ENCODE measurements at regions not wholly inside any gene's neighbourhood (a gene's known extent, or its start where the extent isn't known, plus 50 kb on each side); places are given as distances from the start of the nearest gene placed in this dataset.

DNA sequence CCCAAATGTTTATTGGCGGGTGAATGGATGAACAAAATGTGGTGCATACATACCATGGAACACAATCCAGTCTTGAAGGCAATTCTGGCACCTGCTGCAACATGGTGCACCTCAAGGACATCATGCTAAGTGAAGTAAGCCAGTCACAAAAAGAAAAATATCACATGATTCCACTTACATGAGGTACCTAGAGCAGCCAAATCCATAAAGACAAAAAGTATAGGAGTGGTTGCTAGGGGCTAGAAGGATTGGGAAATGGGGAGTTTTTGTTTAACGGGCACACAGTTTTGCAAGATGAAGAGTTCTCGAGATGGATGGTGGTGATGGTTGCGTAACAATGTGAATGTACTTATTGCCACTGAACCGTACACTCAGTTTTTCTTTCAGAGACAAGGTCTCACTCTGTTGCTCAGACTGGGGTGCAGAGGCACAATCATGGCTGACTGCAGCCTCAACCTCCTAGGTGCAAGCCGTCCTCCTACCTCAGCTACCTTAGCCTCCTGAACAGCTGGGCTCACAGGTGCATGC is 90.9 kb upstream of the CERS6 start:
- no peaks in the 10 kb centered on the region for H3K23me2 ChIP-seq (ENCODE audit: low read depth, low read length)
- H3K23ac ChIP-seq (ENCODE audit: insufficient read length), result no peak overlapping the region
- POLR2A ChIA-PET (ENCODE audit: partially characterized antibody), result no interaction called here
- TF ChIP-seq, protein P1, sequence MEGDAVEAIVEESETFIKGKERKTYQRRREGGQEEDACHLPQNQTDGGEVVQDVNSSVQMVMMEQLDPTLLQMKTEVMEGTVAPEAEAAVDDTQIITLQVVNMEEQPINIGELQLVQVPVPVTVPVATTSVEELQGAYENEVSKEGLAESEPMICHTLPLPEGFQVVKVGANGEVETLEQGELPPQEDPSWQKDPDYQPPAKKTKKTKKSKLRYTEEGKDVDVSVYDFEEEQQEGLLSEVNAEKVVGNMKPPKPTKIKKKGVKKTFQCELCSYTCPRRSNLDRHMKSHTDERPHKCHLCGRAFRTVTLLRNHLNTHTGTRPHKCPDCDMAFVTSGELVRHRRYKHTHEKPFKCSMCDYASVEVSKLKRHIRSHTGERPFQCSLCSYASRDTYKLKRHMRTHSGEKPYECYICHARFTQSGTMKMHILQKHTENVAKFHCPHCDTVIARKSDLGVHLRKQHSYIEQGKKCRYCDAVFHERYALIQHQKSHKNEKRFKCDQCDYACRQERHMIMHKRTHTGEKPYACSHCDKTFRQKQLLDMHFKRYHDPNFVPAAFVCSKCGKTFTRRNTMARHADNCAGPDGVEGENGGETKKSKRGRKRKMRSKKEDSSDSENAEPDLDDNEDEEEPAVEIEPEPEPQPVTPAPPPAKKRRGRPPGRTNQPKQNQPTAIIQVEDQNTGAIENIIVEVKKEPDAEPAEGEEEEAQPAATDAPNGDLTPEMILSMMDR (IDR thresholded peaks at IDR 0.05; ENCODE audit: control extremely low read depth in 1 of 3, insufficient read depth in 1 of 3, low read depth in 1 of 3, low read length in 3 of 3), result no peak
- TF ChIP-seq TEAD4 (IDR thresholded peaks at IDR 0.05; ENCODE audit: low read depth, low read length) (no peak), TAF7 (optimal IDR thresholded peaks at IDR 0.05; ENCODE audit: borderline replicate concordance, low read depth, low read length) (no peak), KDM4A (IDR thresholded peaks at IDR 0.05; ENCODE audit: low read depth, low read length, severe bottlenecking) (no peak), EGR1 (IDR thresholded peaks at IDR 0.05; ENCODE audit: borderline replicate concordance, low read depth, low read length) (no peak), CHD1 (IDR thresholded peaks at IDR 0.05; ENCODE audit: low read depth, low read length) (no peak), BRCA1 (IDR thresholded peaks at IDR 0.05; ENCODE audit: low read depth, low read length) (no peak), HDAC6 (IDR thresholded peaks at IDR 0.05; ENCODE audit: low read depth, low read length) (no peak)
- TF ChIP-seq, protein P2, sequence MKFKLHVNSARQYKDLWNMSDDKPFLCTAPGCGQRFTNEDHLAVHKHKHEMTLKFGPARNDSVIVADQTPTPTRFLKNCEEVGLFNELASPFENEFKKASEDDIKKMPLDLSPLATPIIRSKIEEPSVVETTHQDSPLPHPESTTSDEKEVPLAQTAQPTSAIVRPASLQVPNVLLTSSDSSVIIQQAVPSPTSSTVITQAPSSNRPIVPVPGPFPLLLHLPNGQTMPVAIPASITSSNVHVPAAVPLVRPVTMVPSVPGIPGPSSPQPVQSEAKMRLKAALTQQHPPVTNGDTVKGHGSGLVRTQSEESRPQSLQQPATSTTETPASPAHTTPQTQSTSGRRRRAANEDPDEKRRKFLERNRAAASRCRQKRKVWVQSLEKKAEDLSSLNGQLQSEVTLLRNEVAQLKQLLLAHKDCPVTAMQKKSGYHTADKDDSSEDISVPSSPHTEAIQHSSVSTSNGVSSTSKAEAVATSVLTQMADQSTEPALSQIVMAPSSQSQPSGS (IDR thresholded peaks at IDR 0.05; ENCODE audit: low read length), result no peak
- H3K79me1 ChIP-seq (ENCODE audit: low read depth, low read length), result no peaks in the 10 kb centered on the region
- H2AK5ac ChIP-seq (ENCODE audit: low read depth, low read length), result no peak overlapping the region
- no peak overlapping the region for H3K14ac ChIP-seq (ENCODE audit: insufficient read length)
- no peak overlapping the region for H2AFZ ChIP-seq (ENCODE audit: low read length)
- no peaks in the 10 kb centered on the region for H3K79me2 ChIP-seq (ENCODE audit: control insufficient read depth in 1 of 2, insufficient read depth in 2 of 2, low read length in 2 of 2)
- H3K9me3 ChIP-seq (ENCODE audit: insufficient read depth in 2 of 2, low read depth in 1 of 2, low read length in 1 of 2), result no peaks in the 10 kb centered on the region
- H4K20me1 ChIP-seq (replicated peaks in 1 of 2; ENCODE audit: control insufficient read depth in 1 of 2, insufficient read depth in 2 of 2, low read length in 2 of 2), result no peaks in the 10 kb centered on the region
- H2BK12ac ChIP-seq (ENCODE audit: low read depth, low read length), result no peak overlapping the region
- H4K8ac ChIP-seq (ENCODE audit: extremely low read depth, insufficient read depth, low read length), result no peak overlapping the region
- no peaks in the 10 kb centered on the region for H3K4me1 ChIP-seq (replicated peaks in 1 of 4; ENCODE audit: control insufficient read depth in 3 of 4, insufficient read depth in 4 of 4, low read length in 3 of 4)
- no peak overlapping the region for H3K4me3 ChIP-seq (ENCODE audit: extremely low read depth in 1 of 4, insufficient read depth in 2 of 4, low read depth in 3 of 4, low read length in 4 of 4)
- DNase-seq (ENCODE audit: low read depth in 1 of 2, low spot score in 2 of 2) (no peak), FAIRE-seq (no peak)
- no peak overlapping the region for H4K5ac ChIP-seq (ENCODE audit: insufficient read length, low read depth, low read length)
- H3K27ac ChIP-seq (ENCODE audit: low read depth, low read length), result no peak overlapping the region
- no peak overlapping the region for H3K4ac ChIP-seq (replicated peaks; ENCODE audit: insufficient read length, low read depth, low read length)
- WGBS, 2 experiments (ENCODE audit: extremely low coverage in 1 of 2, insufficient coverage in 1 of 2, insufficient read length in 1 of 2, insufficient replicate concordance in 2 of 2, low coverage in 1 of 2, low lambda C conversion rate in 2 of 2, missing lambda C conversion rate in 1 of 2), result 94% methylated on average over 6 of the region's 6 CpGs; no CpG with 5 or more reads in 1 of the 2 experiments
- no peaks in the 10 kb centered on the region for H3K36me3 ChIP-seq (ENCODE audit: control insufficient read depth in 2 of 4, insufficient read depth in 4 of 4, low read length in 3 of 4)
- no peak overlapping the region for H2BK5ac ChIP-seq (ENCODE audit: low read depth, low read length)
- no peak overlapping the region for H3K4me2 ChIP-seq (ENCODE audit: insufficient read depth in 1 of 2, low read depth in 2 of 2, low read length in 2 of 2)
- H4K91ac ChIP-seq (replicated peaks; ENCODE audit: insufficient read length, low read length), result no peak overlapping the region
- H2BK120ac ChIP-seq (replicated peaks; ENCODE audit: low read depth, low read length), result no peak overlapping the region
- CTCF ChIA-PET (ENCODE audit: partially characterized antibody), result interaction anchor here (0.6 to 1.5 kb wide), 5 partner anchors 17 to 498 kb away, joined by 3 to 7 read pairs (median 3); no protein-coding TSS in a partner anchor
- no peak overlapping the region for H3K18ac ChIP-seq (ENCODE audit: extremely low read depth, low read length)
- no peaks in the 10 kb centered on the region for H3K27me3 ChIP-seq (replicated peaks in 1 of 4; ENCODE audit: control insufficient read depth in 3 of 4, extremely low read depth in 1 of 4, insufficient read depth in 3 of 4, low read length in 3 of 4)
- H2BK20ac ChIP-seq (ENCODE audit: low read length), result no peak overlapping the region
- H3K9ac ChIP-seq (replicated peaks in 1 of 4; ENCODE audit: extremely low read depth in 1 of 4, low read depth in 3 of 4, low read length in 3 of 4), result no peak overlapping the region
- no peak overlapping the region for H3K56ac ChIP-seq (replicated peaks; ENCODE audit: insufficient read length, low read depth, low read length)
- no peak overlapping the region for H2BK15ac ChIP-seq (ENCODE audit: low read length)
